Skeletal muscle satellite cell (primary cell): ENCODE measurements at regions not wholly inside any gene's neighbourhood (a gene's known extent, or its start where the extent isn't known, plus 50 kb on each side); places are given as distances from the start of the nearest gene placed in this dataset.
"Not testable (repeated sequence)": the region's sequence is repeated elsewhere in the genome, so short reads cannot be mapped to it uniquely, and the experiment has no call there.

Experiments
- H3K27me3 ChIP-seq: 2 replicates; pipeline ENCODE4 v1.7.0; 2013; ENCODE audit warnings: low read length; ENCODE audit not compliant: control insufficient read depth, insufficient read depth
- H3K36me3 ChIP-seq: 2 replicates; pipeline ENCODE4 v1.7.0; 2013; ENCODE audit warnings: mild to moderate bottlenecking, control low read depth, low read length; ENCODE audit not compliant: insufficient read depth
- H3K4me1 ChIP-seq: 2 replicates; pipeline ENCODE4 v1.7.0; 2013; ENCODE audit warnings: low read length; ENCODE audit not compliant: control insufficient read depth, insufficient read depth
- H3K4me2 ChIP-seq: 2 replicates; pipeline ENCODE4 v1.7.0; 2013; ENCODE audit warnings: mild to moderate bottlenecking, low read length
- H3K4me3 ChIP-seq: 2 replicates; pipeline ENCODE4 v1.7.0; 2013; ENCODE audit warnings: low read length
- H3K9ac ChIP-seq: 2 replicates; pipeline ENCODE4 v1.7.0; 2013; ENCODE audit warnings: mild to moderate bottlenecking, low read depth, low read length, moderate library complexity
- H3K9me3 ChIP-seq: replicated peaks from 2 replicates; pipeline ENCODE4 v1.7.0; 2013; ENCODE audit warnings: mild to moderate bottlenecking, control low read depth, low read length

GRCh38 chr11:81819462-81819861 is 914.2 kb downstream of the FAM181B start:
- Histone ChIP-seq H3K4me2 (no peak overlapping the region), H3K9ac (no peak overlapping the region), H3K9me3 (peaks cover 3% of the 10 kb centered on the region), H3K4me3 (no peak overlapping the region), H3K36me3 (no peaks in the 10 kb centered on the region), H3K4me1 (no peaks in the 10 kb centered on the region), H3K27me3 (no peaks in the 10 kb centered on the region)

GRCh38 chr11:81804858-81805257 is 928.8 kb downstream of the FAM181B start:
- H3K27me3 ChIP-seq: no peaks in the 10 kb centered on the region
- no peak overlapping the region for H3K9ac ChIP-seq
- no peak overlapping the region for H3K4me2 ChIP-seq
- H3K4me3 ChIP-seq: no peak overlapping the region
- no peaks in the 10 kb centered on the region for H3K9me3 ChIP-seq
- H3K4me1 ChIP-seq: no peaks in the 10 kb centered on the region
- H3K36me3 ChIP-seq: no peaks in the 10 kb centered on the region

GRCh38 chr11:81802591-81802990 is 931.1 kb downstream of the FAM181B start:
- Histone ChIP-seq H3K4me3 (no peak overlapping the region), H3K36me3 (no peaks in the 10 kb centered on the region), H3K4me1 (no peaks in the 10 kb centered on the region), H3K9ac (no peak overlapping the region), H3K27me3 (no peaks in the 10 kb centered on the region), H3K4me2 (no peak overlapping the region), H3K9me3 (no peaks in the 10 kb centered on the region)

- Histone ChIP-seq H3K4me3 (no peak overlapping the region), H3K36me3 (no peaks in the 10 kb centered on the region), H3K9me3 (peaks cover 2% of the 10 kb centered on the region), H3K4me1 (no peaks in the 10 kb centered on the region), H3K4me2 (no peak overlapping the region), H3K9ac (no peak overlapping the region), H3K27me3 (no peaks in the 10 kb centered on the region)
Measured at GRCh38 chr11:81792416-81792815, 941.2 kb downstream of the FAM181B start.

- H3K9me3 ChIP-seq: no peaks in the 10 kb centered on the region
- no peak overlapping the region for H3K4me3 ChIP-seq
- no peaks in the 10 kb centered on the region for H3K4me1 ChIP-seq
- H3K36me3 ChIP-seq: no peaks in the 10 kb centered on the region
- H3K27me3 ChIP-seq: no peaks in the 10 kb centered on the region
- H3K4me2 ChIP-seq: no peak overlapping the region
- no peak overlapping the region for H3K9ac ChIP-seq
Measured at GRCh38 chr11:81787584-81788049, 946.0 kb downstream of the FAM181B start.

GRCh38 chr11:81772166-81772565 is 961.5 kb downstream of the FAM181B start:
- Histone ChIP-seq H3K9ac (no peak overlapping the region), H3K36me3 (no peaks in the 10 kb centered on the region), H3K27me3 (no peaks in the 10 kb centered on the region), H3K9me3 (no peaks in the 10 kb centered on the region), H3K4me2 (no peak overlapping the region), H3K4me3 (no peak overlapping the region), H3K4me1 (no peaks in the 10 kb centered on the region)

- not testable (repeated sequence) for H3K4me3 ChIP-seq, H3K4me2 ChIP-seq, H3K9me3 ChIP-seq, H3K4me1 ChIP-seq, H3K36me3 ChIP-seq, H3K27me3 ChIP-seq, H3K9ac ChIP-seq
Measured at GRCh38 chr11:81769906-81770305, 963.8 kb downstream of the FAM181B start.

- H3K36me3 ChIP-seq: no peaks in the 10 kb centered on the region
- peaks cover 4% of the 10 kb centered on the region for H3K9me3 ChIP-seq
- H3K4me2 ChIP-seq: no peak overlapping the region
Measured at GRCh38 chr11:81756864-81757595, 976.6 kb downstream of the FAM181B start.

GRCh38 chr11:81749245-81749644 is 984.4 kb downstream of the FAM181B start:
- Histone ChIP-seq H3K9ac (no peak overlapping the region), H3K4me1 (no peaks in the 10 kb centered on the region), H3K4me2 (no peak overlapping the region), H3K27me3 (no peaks in the 10 kb centered on the region), H3K36me3 (no peaks in the 10 kb centered on the region), H3K9me3 (peaks cover 4% of the 10 kb centered on the region), H3K4me3 (no peak overlapping the region)

More at GRCh38 chr11:81756864-81757595, 976.6 kb downstream of the FAM181B start:
- no peak overlapping the region for H3K9ac ChIP-seq
- H3K4me1 ChIP-seq: no peaks in the 10 kb centered on the region
- H3K4me3 ChIP-seq: no peak overlapping the region
- no peaks in the 10 kb centered on the region for H3K27me3 ChIP-seq

- Histone ChIP-seq H3K9ac (no peak overlapping the region), H3K4me1 (no peaks in the 10 kb centered on the region), H3K9me3 (no peaks in the 10 kb centered on the region), H3K4me3 (no peak overlapping the region), H3K36me3 (no peaks in the 10 kb centered on the region), H3K27me3 (no peaks in the 10 kb centered on the region), H3K4me2 (no peak overlapping the region)
Measured at GRCh38 chr11:81744336-81745116, 989.1 kb downstream of the FAM181B start.

GRCh38 chr11:81725701-81726100 is 1008.0 kb downstream of the FAM181B start:
- H3K9ac ChIP-seq: no peak overlapping the region
- no peaks in the 10 kb centered on the region for H3K36me3 ChIP-seq
- H3K4me2 ChIP-seq: no peak overlapping the region
- H3K27me3 ChIP-seq: no peaks in the 10 kb centered on the region
- no peaks in the 10 kb centered on the region for H3K9me3 ChIP-seq
- H3K4me3 ChIP-seq: no peak overlapping the region
- no peaks in the 10 kb centered on the region for H3K4me1 ChIP-seq
